Loucy (cell line): ENCODE measurements at regions not wholly inside any gene's neighbourhood (a gene's known extent, or its start where the extent isn't known, plus 50 kb on each side); places are given as distances from the start of the nearest gene placed in this dataset.

Experiments
- H2AFZ ChIP-seq: fragments of 200-600 bp; sonication (generic); 2 replicates; pipeline ENCODE4 v1.6.0; 2016; ENCODE audit warnings: antibody characterized with exemption, mild to moderate bottlenecking, low read length, moderate library complexity
- H3F3A ChIP-seq: fragments of 200-600 bp; 2 replicates; pipeline ENCODE4 v1.6.0; 2016; ENCODE audit warnings: antibody characterized with exemption, low read depth, mild to moderate bottlenecking
- H3K27me3 ChIP-seq: fragments of 200-600 bp; sonication (generic); 2 replicates; pipeline ENCODE4 v1.6.1; 2014; ENCODE audit warnings: low read length, mild to moderate bottlenecking; ENCODE audit not compliant: insufficient read depth, poor library complexity, severe bottlenecking
- H3K36me3 ChIP-seq: fragments of 200-600 bp; sonication (generic); 2 replicates; pipeline ENCODE4 v1.6.1; 2016; ENCODE audit warnings: low read length; ENCODE audit not compliant: insufficient read depth
- H3K4me1 ChIP-seq: fragments of 200-600 bp; sonication (generic); 2 replicates; pipeline ENCODE4 v1.5.1; 2014; ENCODE audit warnings: low read length, mild to moderate bottlenecking; ENCODE audit not compliant: insufficient read depth, poor library complexity, severe bottlenecking
- H3K4me2 ChIP-seq: fragments of 200-600 bp; sonication (generic); 2 replicates; pipeline ENCODE4 v1.6.0; 2014; ENCODE audit warnings: antibody characterized with exemption, low read length, low read depth, mild to moderate bottlenecking; ENCODE audit not compliant: poor library complexity, severe bottlenecking
- H3K4me3 ChIP-seq: fragments of 200-600 bp; sonication (generic); 2 replicates; pipeline ENCODE4 v1.5.1; 2014; ENCODE audit warnings: low read length, mild to moderate bottlenecking, mixed read lengths; ENCODE audit not compliant: poor library complexity, severe bottlenecking
- H3K79me2 ChIP-seq: fragments of 200-600 bp; sonication (generic); 2 replicates; pipeline ENCODE4 v1.6.1; 2014; ENCODE audit warnings: low read length; ENCODE audit not compliant: insufficient read depth
- H3K9ac ChIP-seq: fragments of 200-600 bp; sonication (generic); 2 replicates; pipeline ENCODE4 v1.6.0; 2014; ENCODE audit warnings: mild to moderate bottlenecking, low read depth, low read length, moderate library complexity; ENCODE audit not compliant: poor library complexity, severe bottlenecking
- H3K9me2 ChIP-seq: fragments of 200-600 bp; sonication (generic); replicated peaks from 2 replicates; pipeline ENCODE4 v1.6.1; 2016; ENCODE audit warnings: low read depth, low read length, mixed read lengths
- H3K9me3 ChIP-seq: fragments of 200-600 bp; sonication (generic); 2 replicates; pipeline ENCODE4 v1.6.1; 2014; ENCODE audit warnings: mild to moderate bottlenecking, antibody characterized with exemption, low read length, low read depth; ENCODE audit not compliant: insufficient read depth
- H4K20me1 ChIP-seq: fragments of 200-600 bp; sonication (generic); 2 replicates; pipeline ENCODE4 v1.6.0; 2014; ENCODE audit warnings: antibody characterized with exemption, low read length, mild to moderate bottlenecking; ENCODE audit not compliant: insufficient read depth, poor library complexity, severe bottlenecking
- EZH2phosphoT487 ChIP-seq: fragments of 200-600 bp; IDR thresholded peaks from 2 replicates; pipeline ENCODE4 v1.6.1; 2018; ENCODE audit warnings: antibody characterized with exemption, mild to moderate bottlenecking, moderate library complexity, borderline replicate concordance
- TF ChIP-seq, protein P1 (sequence below): fragments of 200-600 bp; sonication (generic); conservative IDR thresholded peaks from 2 replicates; pipeline ENCODE4 v1.5.1; 2014; ENCODE audit warnings: mild to moderate bottlenecking, antibody characterized with exemption, low read length

DNA sequence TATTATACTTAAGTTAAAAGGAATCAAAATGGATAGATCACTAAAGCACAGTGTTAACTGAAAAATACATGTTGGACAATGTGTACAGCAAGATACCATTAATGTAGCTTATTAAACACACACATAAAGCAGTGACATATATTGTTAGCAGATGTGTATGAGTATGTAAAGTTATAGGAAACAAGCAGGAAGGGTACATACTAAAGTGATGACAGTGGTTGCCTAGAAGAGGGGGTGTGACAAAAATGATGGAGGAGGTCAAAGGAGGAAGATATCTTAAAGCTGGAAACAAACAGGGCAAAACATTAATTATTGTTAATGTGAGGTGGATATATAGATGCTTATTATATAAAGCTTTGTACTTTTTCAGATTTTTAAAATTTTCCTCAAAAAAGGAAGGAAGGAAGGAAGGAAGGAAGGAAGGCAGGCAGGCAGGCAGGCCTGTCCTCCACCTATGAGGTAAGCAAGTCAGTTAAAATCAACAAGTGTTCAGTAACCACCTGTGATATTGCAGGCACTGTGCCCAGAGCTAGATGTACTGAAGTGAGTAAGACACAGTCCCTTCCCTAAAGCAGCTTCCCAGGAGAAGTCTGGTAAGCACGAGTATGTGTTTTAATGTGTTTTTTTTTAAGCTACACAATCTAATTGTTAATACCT is 252.9 kb upstream of the NR5A2 start:
- Histone ChIP-seq H3K79me2 (no peaks in the 10 kb centered on the region), H3K4me1 (peaks cover 31% of the 10 kb centered on the region), H3K9ac (no peak overlapping the region), H3K36me3 (no peaks in the 10 kb centered on the region), H3K4me2 (no peak overlapping the region), H3K27me3 (no peaks in the 10 kb centered on the region), H3K9me2 (no peaks in the 10 kb centered on the region), H3K4me3 (no peak overlapping the region), H3K9me3 (no peaks in the 10 kb centered on the region), H4K20me1 (no peaks in the 10 kb centered on the region), H2AFZ (no peak overlapping the region), H3F3A (peaks cover 3% of the 10 kb centered on the region; the same call in 1 of the 2 replicates)
- TF ChIP-seq, protein P1, sequence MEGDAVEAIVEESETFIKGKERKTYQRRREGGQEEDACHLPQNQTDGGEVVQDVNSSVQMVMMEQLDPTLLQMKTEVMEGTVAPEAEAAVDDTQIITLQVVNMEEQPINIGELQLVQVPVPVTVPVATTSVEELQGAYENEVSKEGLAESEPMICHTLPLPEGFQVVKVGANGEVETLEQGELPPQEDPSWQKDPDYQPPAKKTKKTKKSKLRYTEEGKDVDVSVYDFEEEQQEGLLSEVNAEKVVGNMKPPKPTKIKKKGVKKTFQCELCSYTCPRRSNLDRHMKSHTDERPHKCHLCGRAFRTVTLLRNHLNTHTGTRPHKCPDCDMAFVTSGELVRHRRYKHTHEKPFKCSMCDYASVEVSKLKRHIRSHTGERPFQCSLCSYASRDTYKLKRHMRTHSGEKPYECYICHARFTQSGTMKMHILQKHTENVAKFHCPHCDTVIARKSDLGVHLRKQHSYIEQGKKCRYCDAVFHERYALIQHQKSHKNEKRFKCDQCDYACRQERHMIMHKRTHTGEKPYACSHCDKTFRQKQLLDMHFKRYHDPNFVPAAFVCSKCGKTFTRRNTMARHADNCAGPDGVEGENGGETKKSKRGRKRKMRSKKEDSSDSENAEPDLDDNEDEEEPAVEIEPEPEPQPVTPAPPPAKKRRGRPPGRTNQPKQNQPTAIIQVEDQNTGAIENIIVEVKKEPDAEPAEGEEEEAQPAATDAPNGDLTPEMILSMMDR, result no peak
- TF ChIP-seq EZH2phosphoT487, result no peak

DNA sequence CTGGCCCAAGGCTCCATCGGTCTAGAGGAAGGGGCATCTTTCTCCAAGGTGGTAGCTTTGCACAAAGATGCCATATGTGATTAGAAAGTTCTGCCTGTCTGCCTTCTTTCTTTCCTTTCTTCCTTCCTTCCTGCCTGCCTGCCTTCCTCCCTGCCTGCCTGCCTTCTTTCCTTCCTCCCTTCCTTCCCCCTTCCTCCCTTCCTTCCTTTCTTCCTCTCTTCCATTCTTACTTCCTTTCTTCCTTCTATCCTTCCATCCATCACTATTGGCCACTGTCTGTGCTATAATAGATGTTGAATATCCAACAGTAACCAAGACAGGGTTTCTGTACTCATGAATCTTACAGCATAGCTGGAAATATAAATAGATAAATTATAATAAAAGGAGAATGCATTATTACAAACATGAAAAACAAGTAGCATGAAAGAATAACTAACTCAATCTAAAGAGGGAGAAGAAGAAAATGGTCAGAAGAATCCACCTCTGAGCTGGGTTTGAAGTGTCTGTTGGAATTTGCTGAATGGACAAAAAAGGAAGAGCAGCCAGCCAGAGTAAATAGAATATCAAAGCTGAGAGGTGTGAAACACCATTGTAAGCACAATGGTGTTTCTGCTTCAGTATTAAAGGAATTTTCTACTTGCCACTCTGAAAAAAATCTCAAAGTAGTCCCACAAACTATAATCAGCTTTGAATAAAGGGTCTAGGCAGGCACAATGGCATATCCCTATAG is 250.6 kb upstream of the NR5A2 start:
- TF ChIP-seq, protein P1, result no peak
- TF ChIP-seq EZH2phosphoT487, result no peak
- Histone ChIP-seq H4K20me1 (no peaks in the 10 kb centered on the region), H3K4me3 (no peak overlapping the region), H3F3A (peaks cover 3% of the 10 kb centered on the region; the same call in 1 of the 2 replicates), H3K79me2 (no peaks in the 10 kb centered on the region), H3K4me2 (no peak overlapping the region), H3K36me3 (no peaks in the 10 kb centered on the region), H3K9ac (no peak overlapping the region), H2AFZ (no peak overlapping the region), H3K27me3 (no peaks in the 10 kb centered on the region), H3K4me1 (peaks cover 31% of the 10 kb centered on the region), H3K9me2 (no peaks in the 10 kb centered on the region), H3K9me3 (no peaks in the 10 kb centered on the region)

GRCh38 chr1:199778324-199778955 is 249.1 kb upstream of the NR5A2 start:
- Histone ChIP-seq H3K27me3 (no peaks in the 10 kb centered on the region), H3K4me3 (peak overlapping the region; percentile 44), H2AFZ (peak overlapping the region; percentile 60; the same call in 1 of the 2 replicates), H3K9ac (peak overlapping the region; percentile 24), H4K20me1 (no peaks in the 10 kb centered on the region), H3K4me2 (peak overlapping the region; percentile 64), H3K9me3 (no peaks in the 10 kb centered on the region), H3K9me2 (no peaks in the 10 kb centered on the region), H3K36me3 (no peaks in the 10 kb centered on the region), H3K79me2 (no peaks in the 10 kb centered on the region), H3K4me1 (peaks cover 39% of the 10 kb centered on the region), H3F3A (peaks cover 3% of the 10 kb centered on the region; the same call in 1 of the 2 replicates)
- TF ChIP-seq, protein P1, result no peak
- TF ChIP-seq EZH2phosphoT487, result no peak
